SK-N-SH (cell line): ENCODE measurements at regions not wholly inside any gene's neighbourhood (a gene's known extent, or its start where the extent isn't known, plus 50 kb on each side); places are given as distances from the start of the nearest gene placed in this dataset.

Experiments used
- CTCF ChIA-PET: fragments of 300-600, 350-600 bp; formaldehyde crosslinking; extraction: SDS; loops from one replicate; lab custom pipeline; 2021; lab: Yijun Ruan, JAX
- POLR2A ChIA-PET: fragments of 350-600 bp; sonication (Branson Sonifier 250); formaldehyde crosslinking; extraction: SDS; loops from one replicate; lab custom pipeline; 2020; ENCODE audit warnings: antibody characterized with exemption, inconsistent platforms; lab: Yijun Ruan, JAX
- DNase-seq: peaks from one replicate; pipeline ENCODE4 v3.0.0; 2012
- H2AFZ ChIP-seq: fragments of 200-600 bp; sonication (generic); 2 replicates; pipeline ENCODE4 v1.8.1; 2016; ENCODE audit warnings: antibody characterized with exemption, mild to moderate bottlenecking, low read depth
- H3F3A ChIP-seq: fragments of 200-600 bp; sonication (generic); replicated peaks from 2 replicates; pipeline ENCODE3; 2016; ENCODE audit warnings: antibody characterized with exemption, mild to moderate bottlenecking; ENCODE audit not compliant: insufficient read depth
- H3K27ac ChIP-seq, 2 experiments: fragments of 200-500 bp in 1 of 2; fragments of 200-600 bp in 1 of 2; sonication (Bioruptor generic) in 1 of 2; sonication (generic), shearing (Covaris generic) in 1 of 2; 2 replicates each; pipeline versions ENCODE4 v1.5.1 to v1.6.1; 2014 to 2016; ENCODE audit warnings: low read depth in 2 of 2, inconsistent platforms in 1 of 2, low read length in 1 of 2, mild to moderate bottlenecking in 1 of 2, mixed read lengths in 1 of 2
- H3K27me3 ChIP-seq: fragments of 200-600 bp; sonication (generic), shearing (Covaris generic); 2 replicates; pipeline ENCODE4 v1.6.1; 2016; ENCODE audit warnings: mixed run types; ENCODE audit not compliant: insufficient read depth
- H3K36me3 ChIP-seq, 2 experiments: fragments of 200-500 bp in 1 of 2; fragments of 200-600 bp in 1 of 2; sonication (Bioruptor generic) in 1 of 2; sonication (generic) in 1 of 2; replicated peaks in 1 of 2; 2 replicates each; pipeline versions ENCODE3 to v1.5.1; 2014 to 2016; ENCODE audit warnings: low read length in 1 of 2, mild to moderate bottlenecking in 1 of 2; ENCODE audit not compliant: insufficient read depth in 2 of 2, control insufficient read depth in 1 of 2
- H3K4me1 ChIP-seq, 2 experiments: fragments of 200-500 bp in 1 of 2; fragments of 200-600 bp in 1 of 2; sonication (Bioruptor generic) in 1 of 2; sonication (generic), shearing (Covaris generic) in 1 of 2; 2 replicates each; pipeline versions ENCODE4 v1.5.1 to v1.6.1; 2014 to 2016; ENCODE audit warnings: low read depth in 1 of 2, low read length in 1 of 2, mixed run types in 1 of 2; ENCODE audit not compliant: insufficient read depth in 2 of 2, control insufficient read depth in 1 of 2
- H3K4me2 ChIP-seq: fragments of 200-600 bp; sonication (generic), shearing (Covaris generic); 2 replicates; pipeline ENCODE4 v1.6.1; 2017; ENCODE audit warnings: mixed run types
- H3K4me3 ChIP-seq, 2 experiments: fragments of 200-500 bp in 1 of 2; fragments of 200-600 bp in 1 of 2; sonication (Bioruptor generic) in 1 of 2; sonication (generic), shearing (Covaris generic) in 1 of 2; 2 replicates each; pipeline versions ENCODE4 v1.5.1 to v1.8.1; 2014 to 2016; ENCODE audit warnings: low read depth in 2 of 2, inconsistent platforms in 1 of 2, low read length in 1 of 2, mild to moderate bottlenecking in 1 of 2, mixed read lengths in 1 of 2, moderate library complexity in 1 of 2
- H3K79me2 ChIP-seq: fragments of 200-600 bp; sonication (generic); 2 replicates; pipeline ENCODE4 v1.8.1; 2017; ENCODE audit warnings: mild to moderate bottlenecking; ENCODE audit not compliant: insufficient read depth
- H3K9ac ChIP-seq: fragments of 200-600 bp; sonication (generic); 2 replicates; pipeline ENCODE4 v1.6.1; 2017; ENCODE audit warnings: mixed run types
- H3K9me2 ChIP-seq: fragments of 200-600 bp; sonication (generic); 2 replicates; pipeline ENCODE4 v1.6.1; 2017; ENCODE audit warnings: mixed run types
- H3K9me3 ChIP-seq: fragments of 200-600 bp; sonication (generic); 2 replicates; pipeline ENCODE4 v1.6.1; 2017; ENCODE audit warnings: mixed run types, mild to moderate bottlenecking, moderate library complexity
- H4K20me1 ChIP-seq: fragments of 200-600 bp; sonication (generic); 2 replicates; pipeline ENCODE4 v1.6.1; 2017; ENCODE audit warnings: mild to moderate bottlenecking, mixed run types; ENCODE audit not compliant: insufficient read depth
- CTCF ChIP-seq: fragments of 200-600 bp; sonication (generic); IDR thresholded peaks from 2 replicates; pipeline ENCODE4 v1.6.1; 2017; ENCODE audit warnings: antibody characterized with exemption, mild to moderate bottlenecking, moderate library complexity
- FOXJ3 ChIP-seq: sonication (generic); formaldehyde crosslinking; IDR thresholded peaks from 2 replicates; pipeline ENCODE4 v1.5.1; 2020; ENCODE audit warnings: mild to moderate bottlenecking, missing genetic modification reagents
- GABPA ChIP-seq: IDR thresholded peaks from 2 replicates; pipeline ENCODE4 v1.4.0; 2012; ENCODE audit warnings: low read depth, mild to moderate bottlenecking
- NRF1 ChIP-seq: IDR thresholded peaks from 2 replicates; pipeline ENCODE4 v1.6.1; 2012; ENCODE audit warnings: low read depth, mild to moderate bottlenecking, low read length
- REST ChIP-seq: IDR thresholded peaks from 2 replicates; pipeline ENCODE4 v1.6.1; 2012; ENCODE audit warnings: mild to moderate bottlenecking, low read depth, low read length, moderate library complexity
- SIN3A ChIP-seq: IDR thresholded peaks from 2 replicates; pipeline ENCODE4 v1.6.1; 2012; ENCODE audit warnings: low read depth, mild to moderate bottlenecking, low read length, moderate library complexity, borderline replicate concordance
- TCF12 ChIP-seq: IDR thresholded peaks from 2 replicates; pipeline ENCODE4 v1.4.0; 2012
- TEAD4 ChIP-seq: IDR thresholded peaks from 2 replicates; pipeline ENCODE4 v1.4.0; 2012; ENCODE audit warnings: mild to moderate bottlenecking, borderline replicate concordance; ENCODE audit not compliant: insufficient read depth
- USF2 ChIP-seq: fragments of 150-350 bp; IDR thresholded peaks from 2 replicates; pipeline ENCODE4 v1.6.1; 2017; ENCODE audit warnings: antibody characterized with exemption, low read length, low read depth, borderline replicate concordance
- ZBTB33 ChIP-seq: IDR thresholded peaks from 2 replicates; pipeline ENCODE4 v1.4.0; 2012; ENCODE audit warnings: low read depth, borderline replicate concordance
- WGBS: methylation state at CpG from one replicate; pipeline ENCODE4 v1.1.6; 2017; ENCODE audit warnings: low lambda C conversion rate; 5-methylcytosine and 5-hydroxymethylcytosine counted together

GRCh38 chr20:47863981-47864380 is 78.7 kb upstream of the SULF2 start:
- Histone ChIP-seq H3K27me3 (peaks cover 7% of the 10 kb centered on the region; the same call in 1 of the 2 replicates), H2AFZ (no peak overlapping the region), H3K9me3 (no peaks in the 10 kb centered on the region), H3K4me3 (no peak overlapping the region), H3K4me1 (peaks cover 0 to 6% of the 10 kb centered on the region in 2 experiments; a peak in 1 of 4 replicates), H3K79me2 (no peaks in the 10 kb centered on the region), H3K4me2 (no peak overlapping the region), H3F3A (no peaks in the 10 kb centered on the region), H3K9ac (no peak overlapping the region), H3K27ac (no peak overlapping the region), H4K20me1 (no peaks in the 10 kb centered on the region), H3K9me2 (no peaks in the 10 kb centered on the region), H3K36me3 (no peaks in the 10 kb centered on the region)
- no peak for DNase-seq
- CTCF ChIA-PET: interaction anchor here (1.0 kb wide), 1 partner anchor 9 kb away, joined by 4 read pairs; no protein-coding TSS in a partner anchor
- TF ChIP-seq NRF1 (no peak), TEAD4 (no peak), ZBTB33 (no peak), GABPA (no peak), REST (no peak), SIN3A (no peak), USF2 (no peak), CTCF (no peak), TCF12 (no peak), FOXJ3 (no peak)
- POLR2A ChIA-PET: no interaction called here
- WGBS: 38% methylated on average over 2 of the region's 2 CpGs
